ENCODE measurements at regions not wholly inside any gene's neighbourhood (a gene's known extent, or its start where the extent isn't known, plus 50 kb on each side); places are given as distances from the start of the nearest gene placed in this dataset.

- TF ChIP-seq POLR2A (IDR thresholded peaks at IDR 0.05) = no peak
- TF ChIP-seq CTCF (IDR thresholded peaks at IDR 0.05) = no peak
Measured at GRCh38 chr3:177257006-177257405, 59.7 kb upstream of the TBL1XR1 start.

Measured in thyroid gland (tissue), 4 donors.